H1 (cell line): ENCODE measurements at regions not wholly inside any gene's neighbourhood (a gene's known extent, or its start where the extent isn't known, plus 50 kb on each side); places are given as distances from the start of the nearest gene placed in this dataset.

ENCODE experiments used
- CTCF ChIA-PET: fragments of 300-600 bp; sonication (Branson Sonifier 250); formaldehyde crosslinking; loops from one replicate; lab custom pipeline; 2021; ENCODE audit not compliant: partially characterized antibody; lab: Charles Lee
- POLR2A ChIA-PET: fragments of 300-600 bp; sonication (Branson Sonifier 250); formaldehyde crosslinking; loops from one replicate; lab custom pipeline; 2021; ENCODE audit warnings: inconsistent platforms; ENCODE audit not compliant: partially characterized antibody; lab: Charles Lee
- DNase-seq, 2 experiments: peaks; one replicate each; pipeline versions ENCODE4 v3.0.0 to v3.0.0-alpha.2; 2010 to 2022; ENCODE audit warnings: low spot score in 2 of 2, low read depth in 1 of 2, mixed read lengths in 1 of 2
- FAIRE-seq: peaks from 2 replicates; lab custom pipeline; 2011; peaks lifted over from hg19 to GRCh38; lab: Jason Lieb, UNC
- H2AFZ ChIP-seq: 2 replicates; pipeline ENCODE4 v1.8.1; 2012; ENCODE audit warnings: low read length, inconsistent platforms
- H2AK5ac ChIP-seq: 2 replicates; pipeline ENCODE4 v1.6.1; 2013; ENCODE audit warnings: low read depth, low read length
- H2BK120ac ChIP-seq: replicated peaks from 2 replicates; pipeline ENCODE3; 2013; ENCODE audit warnings: low read depth, low read length, inconsistent platforms
- H2BK12ac ChIP-seq: 2 replicates; pipeline ENCODE4 v1.6.1; 2013; ENCODE audit warnings: low read depth, low read length
- H2BK15ac ChIP-seq: 2 replicates; pipeline ENCODE4 v1.6.1; 2013; ENCODE audit warnings: low read length
- H2BK20ac ChIP-seq: 2 replicates; pipeline ENCODE4 v1.6.1; 2013; ENCODE audit warnings: low read length
- H2BK5ac ChIP-seq: 2 replicates; pipeline ENCODE4 v1.6.1; 2013; ENCODE audit warnings: low read depth, low read length
- H3K14ac ChIP-seq: 2 replicates; pipeline ENCODE4 v1.6.1; 2013; ENCODE audit warnings: inconsistent platforms; ENCODE audit not compliant: insufficient read length
- H3K18ac ChIP-seq: 2 replicates; pipeline ENCODE4 v1.6.1; 2013; ENCODE audit warnings: low read length; ENCODE audit errors: extremely low read depth
- H3K23ac ChIP-seq: 2 replicates; pipeline ENCODE4 v1.6.1; 2013; ENCODE audit warnings: inconsistent platforms; ENCODE audit not compliant: insufficient read length
- H3K23me2 ChIP-seq: 2 replicates; pipeline ENCODE4 v1.6.1; 2013; ENCODE audit warnings: low read depth, low read length
- H3K27ac ChIP-seq: 2 replicates; pipeline ENCODE4 v1.6.1; 2011; ENCODE audit warnings: low read depth, low read length, inconsistent platforms
- H3K27me3 ChIP-seq, 4 experiments: replicated peaks in 1 of 4; 1 replicate in 1 of 4; 2 replicates in 3 of 4; pipeline versions ENCODE4 v1.6.1 to v1.8.1; 2011 to 2013; ENCODE audit warnings: low read length in 3 of 4, mild to moderate bottlenecking in 3 of 4, inconsistent platforms in 2 of 4, mixed read lengths in 2 of 4, moderate library complexity in 1 of 4; ENCODE audit not compliant: control insufficient read depth in 3 of 4, insufficient read depth in 3 of 4; ENCODE audit errors: extremely low read depth in 1 of 4
- H3K36me3 ChIP-seq, 4 experiments: 2 replicates each; pipeline versions ENCODE4 v1.6.1 to v1.8.1; 2011 to 2013; ENCODE audit warnings: mild to moderate bottlenecking in 4 of 4, low read length in 3 of 4, moderate library complexity in 2 of 4, control low read depth in 1 of 4, inconsistent platforms in 1 of 4; ENCODE audit not compliant: insufficient read depth in 4 of 4, control insufficient read depth in 2 of 4
- H3K4ac ChIP-seq: replicated peaks from 2 replicates; pipeline ENCODE3; 2013; ENCODE audit warnings: low read length, low read depth, mixed read lengths, inconsistent platforms; ENCODE audit not compliant: insufficient read length
- H3K4me1 ChIP-seq, 4 experiments: replicated peaks in 1 of 4; 1 replicate in 1 of 4; 2 replicates in 3 of 4; pipeline versions ENCODE4 v1.6.1 to v1.8.1; 2011 to 2013; ENCODE audit warnings: low read length in 3 of 4, inconsistent platforms in 2 of 4, mixed read lengths in 1 of 4; ENCODE audit not compliant: insufficient read depth in 4 of 4, control insufficient read depth in 3 of 4
- H3K4me2 ChIP-seq, 2 experiments: 2 replicates each; pipeline versions ENCODE4 v1.6.1 to v1.8.1; 2011 to 2013; ENCODE audit warnings: low read depth in 2 of 2, low read length in 2 of 2, control low read depth in 1 of 2, inconsistent platforms in 1 of 2, mild to moderate bottlenecking in 1 of 2; ENCODE audit not compliant: insufficient read depth in 1 of 2
- H3K4me3 ChIP-seq, 4 experiments: fragments of 200-600, 300-600 bp in 1 of 4; sonication (generic), shearing (Covaris generic), sonication (Bioruptor Twin) in 1 of 4; 2 replicates each; pipeline versions ENCODE4 v1.5.1 to v1.8.1; 2011 to 2016; ENCODE audit warnings: low read length in 4 of 4, low read depth in 3 of 4, control low read depth in 2 of 4, inconsistent platforms in 2 of 4, mild to moderate bottlenecking in 2 of 4, mixed read lengths in 1 of 4, moderate library complexity in 1 of 4; ENCODE audit not compliant: insufficient read depth in 2 of 4; ENCODE audit errors: extremely low read depth in 1 of 4
- H3K56ac ChIP-seq: replicated peaks from 2 replicates; pipeline ENCODE3; 2013; ENCODE audit warnings: low read depth, mild to moderate bottlenecking, mixed read lengths, low read length, inconsistent platforms; ENCODE audit not compliant: insufficient read length
- H3K79me1 ChIP-seq: 2 replicates; pipeline ENCODE4 v1.6.1; 2013; ENCODE audit warnings: low read depth, low read length, control low read depth
- H3K79me2 ChIP-seq, 2 experiments: 2 replicates each; pipeline versions ENCODE4 v1.6.1 to v1.8.1; 2012 to 2013; ENCODE audit warnings: low read length in 2 of 2, mild to moderate bottlenecking in 2 of 2, inconsistent platforms in 1 of 2; ENCODE audit not compliant: insufficient read depth in 2 of 2, control insufficient read depth in 1 of 2
- H3K9ac ChIP-seq, 4 experiments: replicated peaks in 1 of 4; 1 replicate in 1 of 4; 2 replicates in 3 of 4; pipeline versions ENCODE4 v1.6.1 to v1.8.1; 2011 to 2013; ENCODE audit warnings: low read depth in 3 of 4, low read length in 3 of 4, control low read depth in 2 of 4, mild to moderate bottlenecking in 2 of 4, moderate library complexity in 2 of 4, inconsistent platforms in 1 of 4; ENCODE audit errors: extremely low read depth in 1 of 4
- H3K9me3 ChIP-seq, 2 experiments: 2 replicates each; pipeline versions ENCODE4 v1.6.1 to v1.8.1; 2012 to 2013; ENCODE audit warnings: mild to moderate bottlenecking in 2 of 2, moderate library complexity in 2 of 2, control low read depth in 1 of 2, inconsistent platforms in 1 of 2, low read depth in 1 of 2, low read length in 1 of 2, mixed read lengths in 1 of 2; ENCODE audit not compliant: insufficient read depth in 2 of 2
- H4K20me1 ChIP-seq, 2 experiments: replicated peaks in 1 of 2; 2 replicates each; pipeline versions ENCODE3 to v1.8.1; 2011 to 2013; ENCODE audit warnings: inconsistent platforms in 2 of 2, low read length in 2 of 2, mild to moderate bottlenecking in 1 of 2; ENCODE audit not compliant: insufficient read depth in 2 of 2, control insufficient read depth in 1 of 2
- H4K5ac ChIP-seq: 2 replicates; pipeline ENCODE4 v1.6.1; 2013; ENCODE audit warnings: low read length, low read depth, mixed read lengths, inconsistent platforms; ENCODE audit not compliant: insufficient read length
- H4K8ac ChIP-seq: 2 replicates; pipeline ENCODE4 v1.8.0; 2013; ENCODE audit warnings: mild to moderate bottlenecking, moderate library complexity, low read length, inconsistent platforms; ENCODE audit not compliant: insufficient read depth; ENCODE audit errors: extremely low read depth
- H4K91ac ChIP-seq: replicated peaks from 2 replicates; pipeline ENCODE3; 2013; ENCODE audit warnings: low read length, mixed read lengths, inconsistent platforms; ENCODE audit not compliant: insufficient read length
- ASH2L ChIP-seq: fragments of 200-600, 300-600 bp; sonication (generic); IDR thresholded peaks from one replicate; pipeline ENCODE4 v1.7.1; 2017; ENCODE audit warnings: low read length
- ATF2 ChIP-seq: IDR thresholded peaks from 2 replicates; pipeline ENCODE4 v1.6.1; 2012; ENCODE audit warnings: low read length, inconsistent platforms
- BACH1 ChIP-seq: IDR thresholded peaks from 2 replicates; pipeline ENCODE4 v1.6.1; 2012; ENCODE audit warnings: low read length, improper control_type of control experiment
- MAFK ChIP-seq: IDR thresholded peaks from 2 replicates; pipeline ENCODE4 v1.6.1; 2012; ENCODE audit warnings: low read depth, mild to moderate bottlenecking, improper control_type of control experiment, low read length
- MAX ChIP-seq: IDR thresholded peaks from 2 replicates; pipeline ENCODE4 v1.6.1; 2012; ENCODE audit warnings: inconsistent platforms
- NANOG ChIP-seq: IDR thresholded peaks from 2 replicates; pipeline ENCODE4 v1.6.1; 2011; ENCODE audit warnings: low read length, low read depth, mild to moderate bottlenecking, inconsistent platforms; ENCODE audit not compliant: insufficient read depth, poor library complexity, severe bottlenecking
- PHF8 ChIP-seq: fragments of 200-600 bp; sonication (generic); conservative IDR thresholded peaks from 2 replicates; pipeline ENCODE4 v1.7.1; 2012; ENCODE audit warnings: low read depth, mild to moderate bottlenecking, inconsistent platforms, low read length, moderate library complexity
- RBBP5 ChIP-seq: IDR thresholded peaks from 2 replicates; pipeline ENCODE4 v1.7.1; 2012; ENCODE audit warnings: low read depth, mild to moderate bottlenecking, inconsistent platforms, low read length, moderate library complexity, borderline replicate concordance
- RFX5 ChIP-seq: IDR thresholded peaks from 2 replicates; pipeline ENCODE4 v1.6.1; 2011; ENCODE audit warnings: low read depth, low read length, improper control_type of control experiment, borderline replicate concordance
- RXRA ChIP-seq: IDR thresholded peaks from 2 replicates; pipeline ENCODE4 v1.6.1; 2011; ENCODE audit warnings: low read depth, mild to moderate bottlenecking, low read length, moderate library complexity; ENCODE audit not compliant: insufficient read depth
- SIN3A ChIP-seq, 2 experiments: IDR thresholded peaks in 1 of 2; conservative IDR thresholded peaks in 1 of 2; 2 replicates each; pipeline ENCODE4 v1.6.1; 2011 to 2012; ENCODE audit warnings: low read length in 2 of 2, improper control_type of control experiment in 1 of 2, low read depth in 1 of 2, mild to moderate bottlenecking in 1 of 2
- WGBS, 2 experiments: shearing (Covaris generic) in 1 of 2; methylation state at CpG; one replicate each; pipeline versions ENCODE4 v1.1.6 to v1.1.7; 2013 to 2015; ENCODE audit warnings: low lambda C conversion rate in 2 of 2, mixed read lengths in 2 of 2, inconsistent platforms in 1 of 2, low coverage in 1 of 2, missing lambda C conversion rate in 1 of 2; ENCODE audit not compliant: insufficient replicate concordance in 2 of 2, insufficient coverage in 1 of 2, insufficient read length in 1 of 2; ENCODE audit errors: extremely low coverage in 1 of 2, missing lambda C conversion rate in 1 of 2; 5-methylcytosine and 5-hydroxymethylcytosine counted together

GRCh38 chr20:23260181-23260840 is 90.3 kb upstream of the NXT1 start:
- CTCF ChIA-PET = interaction anchor here (1.0 kb wide), 1 partner anchor 15 kb away, joined by 4 read pairs; no protein-coding TSS in a partner anchor
- DNase-seq = peak in 1 of 2 experiments; percentile 33

More at GRCh38 chr20:23260181-23260840, 90.3 kb upstream of the NXT1 start:
- no peak overlapping the region for H3K18ac ChIP-seq
- H3K27me3 ChIP-seq = no peaks in the 10 kb centered on the region
- POLR2A ChIA-PET = interaction anchor here (0.6 kb wide), 1 partner anchor 129 kb away, joined by 3 read pairs; no protein-coding TSS in a partner anchor
- H2BK12ac ChIP-seq = no peak overlapping the region
- H4K20me1 ChIP-seq = no peaks in the 10 kb centered on the region
- no peaks in the 10 kb centered on the region for H3K79me1 ChIP-seq
- no peak overlapping the region for H2AFZ ChIP-seq
- H2BK20ac ChIP-seq = no peak overlapping the region
- H3K27ac ChIP-seq = no peak overlapping the region
- H3K56ac ChIP-seq = no peak overlapping the region
- H3K14ac ChIP-seq = no peak overlapping the region
- H3K4me1 ChIP-seq = no peaks in the 10 kb centered on the region
- no peak overlapping the region for H2BK120ac ChIP-seq
- no peak for TF ChIP-seq MAFK
- TF ChIP-seq RFX5 = no peak
- TF ChIP-seq SIN3A (conservative IDR thresholded peaks at IDR 0.05 in 1 of 2, IDR thresholded peaks at IDR 0.05 in 1 of 2; ENCODE audit: low read depth in 1 of 2, low read length in 2 of 2) = no peak
- no peak for TF ChIP-seq RXRA
- no peak for TF ChIP-seq PHF8
- no peak for TF ChIP-seq ASH2L
- no peak for TF ChIP-seq ATF2
- no peak for TF ChIP-seq MAX
- no peak for TF ChIP-seq BACH1
- TF ChIP-seq NANOG = no peak
- TF ChIP-seq RBBP5 = no peak
- 0 out of 4 replicates have a peak, but pooled peaks cover 0 to 3% of the 10 kb centered on the region in 2 experiments for H3K9me3 ChIP-seq
- no peak overlapping the region for H3K4me3 ChIP-seq
- no peaks in the 10 kb centered on the region for H3K23me2 ChIP-seq
- H4K91ac ChIP-seq = no peak overlapping the region
- no peaks in the 10 kb centered on the region for H3K36me3 ChIP-seq
- WGBS, 2 experiments = 93% methylated on average over 6 of the region's 6 CpGs; no CpG with 5 or more reads in 1 of the 2 experiments
- no peak overlapping the region for H3K9ac ChIP-seq
- no peak for FAIRE-seq
- no peak overlapping the region for H2BK5ac ChIP-seq
- H4K5ac ChIP-seq = no peak overlapping the region
- no peak overlapping the region for H3K4me2 ChIP-seq
- H3K23ac ChIP-seq = no peak overlapping the region
- no peak overlapping the region for H3K4ac ChIP-seq
- H3K79me2 ChIP-seq = no peaks in the 10 kb centered on the region
- no peak overlapping the region for H2AK5ac ChIP-seq
- no peak overlapping the region for H4K8ac ChIP-seq
- no peak overlapping the region for H2BK15ac ChIP-seq
